ENCODE measurements at regions not wholly inside any gene's neighbourhood (a gene's known extent, or its start where the extent isn't known, plus 50 kb on each side); places are given as distances from the start of the nearest gene placed in this dataset.
"Not testable (repeated sequence)": the region's sequence is repeated elsewhere in the genome, so short reads cannot be mapped to it uniquely, and the experiment has no call there.

- DNase-seq = no peak
Observed at GRCh38 chr19:30103981-30104380, 161.9 kb downstream of the URI1 start.

- no peak for DNase-seq
Observed at GRCh38 chr19:30105316-30105715, 163.3 kb downstream of the URI1 start.

- DNase-seq = no peak
Observed at GRCh38 chr19:30105727-30106126, 163.7 kb downstream of the URI1 start.

- DNase-seq = no peak
Observed at GRCh38 chr19:30106417-30107095, 164.5 kb downstream of the URI1 start.

- no peak for DNase-seq
Observed at GRCh38 chr19:30107251-30107650, 165.2 kb downstream of the URI1 start.

GRCh38 chr19:30109565-30109964 lies 167.5 kb downstream of the URI1 start:
- DNase-seq = no peak

- DNase-seq = no peak
Observed at GRCh38 chr19:30111021-30111855, 169.2 kb downstream of the URI1 start.

- no peak for DNase-seq
Observed at GRCh38 chr19:30112171-30112570, 170.1 kb downstream of the URI1 start.

GRCh38 chr19:30112666-30113065 lies 170.6 kb downstream of the URI1 start:
- DNase-seq = no peak

- DNase-seq = no peak
Observed at GRCh38 chr19:30113186-30113585, 171.1 kb downstream of the URI1 start.

- not testable (repeated sequence) for DNase-seq
Observed at GRCh38 chr19:30114095-30114494, 172.1 kb downstream of the URI1 start.

- no peak for DNase-seq
Observed at GRCh38 chr19:30115947-30116346, 173.9 kb downstream of the URI1 start.

GRCh38 chr19:30116530-30116929 lies 174.5 kb downstream of the URI1 start:
- DNase-seq = peak; percentile 28

GRCh38 chr19:30116984-30117555 lies 175.0 kb downstream of the URI1 start:
- DNase-seq = peak; percentile 44

GRCh38 chr19:30117636-30118145 lies 175.7 kb downstream of the URI1 start:
- DNase-seq = no peak

- DNase-seq = no peak
Observed at GRCh38 chr19:30118221-30118620, 176.2 kb downstream of the URI1 start.

- DNase-seq = no peak
Observed at GRCh38 chr19:30118760-30119159, 176.7 kb downstream of the URI1 start.

GRCh38 chr19:30119180-30119908 lies 177.3 kb downstream of the URI1 start:
- no peak for DNase-seq

- no peak for DNase-seq
Observed at GRCh38 chr19:30120860-30121484, 178.9 kb downstream of the URI1 start.

- DNase-seq = no peak
Observed at GRCh38 chr19:30122431-30122830, 180.4 kb downstream of the URI1 start.

GRCh38 chr19:30123119-30123518 lies 181.1 kb downstream of the URI1 start:
- DNase-seq = no peak

GRCh38 chr19:30123611-30124010 lies 181.6 kb downstream of the URI1 start:
- DNase-seq = no peak

Measured in right kidney (tissue), 1 donor.